Fibroblast of lung (primary cell): ENCODE measurements at regions not wholly inside any gene's neighbourhood (a gene's known extent, or its start where the extent isn't known, plus 50 kb on each side); places are given as distances from the start of the nearest gene placed in this dataset.

Experiments
- CTCF ChIP-seq, 2 donors: IDR thresholded peaks in 1 of 2; conservative IDR thresholded peaks in 1 of 2; 1 replicate in 1 of 2; 2 replicates in 1 of 2; pipeline ENCODE4 v1.5.1; 2011 to 2012; ENCODE audit warnings: low read length in 2 of 2, control low read depth in 1 of 2, inconsistent platforms in 1 of 2, low read depth in 1 of 2, mild to moderate bottlenecking in 1 of 2
- EZH2 ChIP-seq: IDR thresholded peaks from 2 replicates; pipeline ENCODE4 v1.5.1; 2012; ENCODE audit warnings: low read length, control low read depth, mild to moderate bottlenecking; ENCODE audit errors: missing control alignments

- TF ChIP-seq CTCF (conservative IDR thresholded peaks at IDR 0.05 in 1 of 2, IDR thresholded peaks at IDR 0.05 in 1 of 2; ENCODE audit: low read depth in 1 of 2, low read length in 2 of 2) = no peak
- no peak for TF ChIP-seq EZH2
Observed at GRCh38 chr14:49955024-49955423, 62.1 kb downstream of the ARF6 start.
